HUES64 (cell line): ENCODE measurements at regions not wholly inside any gene's neighbourhood (a gene's known extent, or its start where the extent isn't known, plus 50 kb on each side); places are given as distances from the start of the nearest gene placed in this dataset.

Experiments used
- H3K27ac ChIP-seq: 2 replicates; pipeline ENCODE4 v1.7.0; 2013; ENCODE audit warnings: low read depth, low read length, inconsistent platforms
- H3K27me3 ChIP-seq: 2 replicates; pipeline ENCODE4 v1.6.1; 2013; ENCODE audit warnings: mild to moderate bottlenecking, low read length; ENCODE audit not compliant: insufficient read depth
- H3K36me3 ChIP-seq: 2 replicates; pipeline ENCODE4 v1.6.1; 2013; ENCODE audit warnings: mild to moderate bottlenecking, low read length; ENCODE audit not compliant: insufficient read depth
- H3K4me1 ChIP-seq: 2 replicates; pipeline ENCODE4 v1.6.1; 2013; ENCODE audit warnings: mild to moderate bottlenecking, low read length, moderate library complexity; ENCODE audit not compliant: insufficient read depth
- H3K4me3 ChIP-seq: 2 replicates; pipeline ENCODE4 v1.5.1; 2013; ENCODE audit warnings: mild to moderate bottlenecking, low read length, moderate library complexity
- H3K9ac ChIP-seq: 2 replicates; pipeline ENCODE4 v1.6.1; 2013; ENCODE audit warnings: mild to moderate bottlenecking, low read depth, low read length
- H3K9me3 ChIP-seq: 2 replicates; pipeline ENCODE4 v1.6.1; 2013; ENCODE audit warnings: low read depth, low read length; ENCODE audit not compliant: insufficient read depth
- WGBS: fragments of 150-250, 120-280 bp; methylation state at CpG from one replicate; pipeline ENCODE4 v1.1.7; 2013; ENCODE audit warnings: missing lambda C conversion rate; 5-methylcytosine and 5-hydroxymethylcytosine counted together

GRCh38 chr7:1380231-1380815, 78.9 kb downstream of the MICALL2 start:
- WGBS: 79% methylated on average over 15 of the region's 15 CpGs

DNA sequence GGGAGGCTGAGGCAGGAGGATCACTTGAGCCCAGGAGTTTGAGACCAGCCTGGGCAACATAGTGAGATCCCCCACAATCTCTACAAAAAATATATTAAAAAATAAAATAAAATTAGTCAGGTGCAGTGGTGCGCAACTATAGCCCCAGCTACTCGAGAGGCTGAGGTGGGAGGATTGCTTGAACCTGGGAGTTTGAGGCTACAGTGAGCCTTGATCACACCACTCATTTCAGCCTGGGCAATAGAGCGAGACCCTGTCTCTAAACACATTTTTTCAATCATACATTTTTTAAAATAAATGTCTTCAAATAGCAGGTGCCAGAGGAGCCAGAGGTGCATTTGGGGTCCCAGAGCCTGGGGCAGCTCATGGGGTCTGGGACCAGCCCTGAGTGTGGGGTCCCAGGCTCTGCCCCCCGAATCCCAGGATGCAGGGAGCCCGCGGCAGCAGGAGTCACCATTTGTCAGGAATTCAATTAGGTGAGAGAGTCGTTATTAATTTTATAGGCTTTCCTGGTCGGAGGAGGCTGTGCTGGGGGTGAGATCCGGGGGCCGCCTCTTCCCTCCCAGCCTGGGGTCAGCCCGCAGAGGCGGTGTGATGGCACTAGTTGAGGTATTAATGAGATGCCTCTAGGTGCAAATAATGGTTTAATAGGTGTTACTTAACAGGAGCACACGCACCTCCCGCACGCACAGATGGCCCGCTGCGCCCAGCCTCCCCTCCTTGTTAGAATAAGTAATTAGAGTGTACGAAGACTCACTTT, 78.3 kb downstream of the MICALL2 start:
- Histone ChIP-seq H3K4me1 (no peaks in the 10 kb centered on the region), H3K9ac (no peak overlapping the region), H3K27me3 (peaks cover 14% of the 10 kb centered on the region; the same call in 1 of the 2 replicates), H3K36me3 (no peaks in the 10 kb centered on the region), H3K4me3 (no peak overlapping the region), H3K9me3 (no peaks in the 10 kb centered on the region), H3K27ac (no peak overlapping the region)
- 89% methylated on average over 17 of the region's 18 CpGs for WGBS

More at GRCh38 chr7:1380231-1380815, 78.9 kb downstream of the MICALL2 start:
- Histone ChIP-seq H3K9ac (no peak overlapping the region), H3K36me3 (no peaks in the 10 kb centered on the region), H3K27me3 (peaks cover 14% of the 10 kb centered on the region; the same call in 1 of the 2 replicates), H3K27ac (no peak overlapping the region), H3K9me3 (no peaks in the 10 kb centered on the region), H3K4me1 (no peaks in the 10 kb centered on the region), H3K4me3 (no peak overlapping the region)

DNA sequence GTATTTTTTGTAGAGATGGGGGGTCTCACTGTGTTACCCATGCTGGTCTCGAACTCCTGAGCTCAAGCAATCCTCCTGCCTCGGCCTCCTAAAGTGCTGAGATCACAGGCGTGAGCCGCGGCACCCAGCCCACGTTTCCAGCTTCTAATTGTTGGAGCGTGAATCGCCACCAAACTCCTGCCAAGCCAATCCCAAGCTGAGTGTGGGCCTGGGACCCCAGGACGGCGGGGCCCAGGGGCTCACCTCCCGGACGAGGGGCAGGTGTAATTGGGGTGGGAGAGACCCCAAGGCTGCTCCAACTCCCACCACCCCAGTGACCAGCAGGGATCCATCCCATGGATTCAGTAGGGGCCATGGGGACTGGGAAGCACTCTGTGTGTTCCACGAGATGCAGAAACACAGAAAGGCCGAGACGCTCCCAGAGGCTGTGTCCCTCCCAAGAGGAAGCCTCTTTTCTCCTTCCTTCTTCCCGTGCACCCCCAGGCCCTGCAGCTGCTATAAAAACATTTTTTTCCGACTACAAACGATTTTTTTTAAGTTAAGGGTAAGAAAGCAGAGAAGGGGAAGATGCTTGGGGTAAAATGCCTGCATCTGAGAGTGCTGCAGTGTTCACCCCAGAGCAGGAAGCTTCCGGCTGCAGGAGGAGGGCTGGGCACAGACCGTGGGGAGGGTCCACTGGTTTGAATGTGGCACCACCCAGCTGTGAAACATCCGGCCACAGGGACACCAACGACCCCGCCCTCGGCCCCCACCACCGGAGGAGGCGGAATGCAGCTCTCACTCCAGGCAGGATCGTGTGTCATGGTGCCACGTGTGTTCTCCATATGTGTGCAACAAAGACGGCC, 76.5 kb downstream of the MICALL2 start:
- Histone ChIP-seq H3K9ac (no peak overlapping the region), H3K27ac (no peak overlapping the region), H3K36me3 (no peaks in the 10 kb centered on the region), H3K9me3 (no peaks in the 10 kb centered on the region), H3K4me3 (no peak overlapping the region), H3K4me1 (no peaks in the 10 kb centered on the region), H3K27me3 (peaks cover 14% of the 10 kb centered on the region; the same call in 1 of the 2 replicates)
- 85% methylated on average over 29 of the region's 29 CpGs for WGBS

- H3K9me3 ChIP-seq: no peaks in the 10 kb centered on the region
- H3K4me3 ChIP-seq: no peak overlapping the region
- H3K4me1 ChIP-seq: no peaks in the 10 kb centered on the region
- no peaks in the 10 kb centered on the region for H3K36me3 ChIP-seq
- H3K27ac ChIP-seq: no peak overlapping the region
- WGBS: 90% methylated on average over 30 of the region's 30 CpGs
- H3K27me3 ChIP-seq: peaks cover 13% of the 10 kb centered on the region; the same call in 1 of the 2 replicates
- H3K9ac ChIP-seq: no peak overlapping the region
Measured at GRCh38 chr7:1383398-1384112, 75.7 kb downstream of the MICALL2 start.

DNA sequence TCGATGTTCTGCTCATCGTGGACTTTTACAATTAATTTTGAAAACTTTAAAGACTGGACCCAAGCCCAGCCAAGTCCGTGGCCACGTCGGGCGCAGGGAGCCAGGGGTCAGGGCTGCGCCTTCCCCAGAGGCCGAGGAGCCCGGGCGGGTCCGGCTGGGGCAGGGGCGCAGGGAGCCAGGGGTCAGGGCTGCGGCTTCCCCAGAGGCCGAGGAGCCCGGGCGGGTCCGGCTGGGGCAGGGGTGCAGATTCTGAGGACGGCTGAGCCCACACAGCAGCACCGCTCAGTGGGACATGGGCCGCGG, 75.2 kb downstream of the MICALL2 start:
- H3K4me3 ChIP-seq: no peak overlapping the region
- 94% methylated on average over 21 of the region's 21 CpGs for WGBS
- H3K27me3 ChIP-seq: peaks cover 9% of the 10 kb centered on the region; the same call in 1 of the 2 replicates
- no peaks in the 10 kb centered on the region for H3K4me1 ChIP-seq
- H3K27ac ChIP-seq: no peak overlapping the region
- no peaks in the 10 kb centered on the region for H3K9me3 ChIP-seq
- no peak overlapping the region for H3K9ac ChIP-seq
- H3K36me3 ChIP-seq: no peaks in the 10 kb centered on the region
